ENCODE measurements at regions not wholly inside any gene's neighbourhood (a gene's known extent, or its start where the extent isn't known, plus 50 kb on each side); places are given as distances from the start of the nearest gene placed in this dataset.

DNA sequence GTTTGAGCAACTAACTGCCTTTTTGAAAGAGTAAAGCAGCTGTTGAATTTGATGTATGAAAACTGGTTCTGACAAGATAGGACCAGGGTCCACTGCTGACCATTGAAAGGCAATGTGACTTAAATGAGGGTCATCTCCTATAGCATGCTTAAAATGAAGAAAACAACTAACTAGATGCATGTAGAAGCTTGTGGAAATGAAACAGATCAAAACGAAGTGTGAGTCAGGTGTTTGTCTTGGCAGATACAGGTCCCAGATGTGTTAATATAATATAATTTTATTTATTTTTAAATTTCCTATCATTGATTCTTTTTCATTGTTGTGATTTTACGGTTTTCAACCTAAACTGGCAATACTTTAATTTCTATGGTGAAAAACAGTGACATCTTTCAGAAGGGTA lies 83.6 kb downstream of the ATOH1 start:
- Histone ChIP-seq H3K4me1 (ENCODE audit: insufficient read depth, low read length) (no peaks in the 10 kb centered on the region), H3K4me3 (replicated peaks in 1 of 3; ENCODE audit: insufficient read depth in 1 of 3, low read depth in 2 of 3, low read length in 3 of 3) (no peak overlapping the region), H3K9ac (ENCODE audit: insufficient read depth, low read depth, low read length) (no peak overlapping the region), H3K36me3 (replicated peaks in 1 of 2; ENCODE audit: control insufficient read depth in 1 of 2, insufficient read depth in 2 of 2, low read length in 2 of 2) (no peaks in the 10 kb centered on the region), H4K20me1 (ENCODE audit: insufficient read depth, low read length) (no peaks in the 10 kb centered on the region), H3K79me2 (ENCODE audit: insufficient read depth, low read length) (no peaks in the 10 kb centered on the region), H2AFZ (ENCODE audit: low read length) (no peak overlapping the region), H3K27ac (ENCODE audit: extremely low read length, insufficient read depth, low read length) (no peak overlapping the region), H3K27me3 (ENCODE audit: control insufficient read depth in 1 of 2, insufficient read depth in 2 of 2, low read length in 2 of 2) (no peaks in the 10 kb centered on the region), H3K4me2 (ENCODE audit: low read depth, low read length) (no peak overlapping the region), H3K9me3 (ENCODE audit: low read length) (no peaks in the 10 kb centered on the region)
- no peak for ATAC-seq
- DNase-seq (ENCODE audit: low spot score) = no peak
- CTCF ChIA-PET (ENCODE audit: low intra/inter-chr PET ratio, low total read pairs) = no interaction called here
- 13% methylated on average over 2 of the region's 2 CpGs for WGBS (ENCODE audit: low lambda C conversion rate)
- no TSS peak for BruUV-seq (replicated peaks)
- no peak for TF ChIP-seq TBX3 (IDR thresholded peaks at IDR 0.05; ENCODE audit: borderline replicate concordance)
- no peak for TF ChIP-seq YEATS2 (CRISPR knock-in tag; IDR thresholded peaks at IDR 0.05; ENCODE audit: borderline replicate concordance)
- TF ChIP-seq, protein P1, sequence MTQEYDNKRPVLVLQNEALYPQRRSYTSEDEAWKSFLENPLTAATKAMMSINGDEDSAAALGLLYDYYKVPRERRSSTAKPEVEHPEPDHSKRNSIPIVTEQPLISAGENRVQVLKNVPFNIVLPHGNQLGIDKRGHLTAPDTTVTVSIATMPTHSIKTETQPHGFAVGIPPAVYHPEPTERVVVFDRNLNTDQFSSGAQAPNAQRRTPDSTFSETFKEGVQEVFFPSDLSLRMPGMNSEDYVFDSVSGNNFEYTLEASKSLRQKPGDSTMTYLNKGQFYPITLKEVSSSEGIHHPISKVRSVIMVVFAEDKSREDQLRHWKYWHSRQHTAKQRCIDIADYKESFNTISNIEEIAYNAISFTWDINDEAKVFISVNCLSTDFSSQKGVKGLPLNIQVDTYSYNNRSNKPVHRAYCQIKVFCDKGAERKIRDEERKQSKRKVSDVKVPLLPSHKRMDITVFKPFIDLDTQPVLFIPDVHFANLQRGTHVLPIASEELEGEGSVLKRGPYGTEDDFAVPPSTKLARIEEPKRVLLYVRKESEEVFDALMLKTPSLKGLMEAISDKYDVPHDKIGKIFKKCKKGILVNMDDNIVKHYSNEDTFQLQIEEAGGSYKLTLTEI (CRISPR knock-in tag; conservative IDR thresholded peaks at IDR 0.05) = no peak
- TF ChIP-seq, protein P2, sequence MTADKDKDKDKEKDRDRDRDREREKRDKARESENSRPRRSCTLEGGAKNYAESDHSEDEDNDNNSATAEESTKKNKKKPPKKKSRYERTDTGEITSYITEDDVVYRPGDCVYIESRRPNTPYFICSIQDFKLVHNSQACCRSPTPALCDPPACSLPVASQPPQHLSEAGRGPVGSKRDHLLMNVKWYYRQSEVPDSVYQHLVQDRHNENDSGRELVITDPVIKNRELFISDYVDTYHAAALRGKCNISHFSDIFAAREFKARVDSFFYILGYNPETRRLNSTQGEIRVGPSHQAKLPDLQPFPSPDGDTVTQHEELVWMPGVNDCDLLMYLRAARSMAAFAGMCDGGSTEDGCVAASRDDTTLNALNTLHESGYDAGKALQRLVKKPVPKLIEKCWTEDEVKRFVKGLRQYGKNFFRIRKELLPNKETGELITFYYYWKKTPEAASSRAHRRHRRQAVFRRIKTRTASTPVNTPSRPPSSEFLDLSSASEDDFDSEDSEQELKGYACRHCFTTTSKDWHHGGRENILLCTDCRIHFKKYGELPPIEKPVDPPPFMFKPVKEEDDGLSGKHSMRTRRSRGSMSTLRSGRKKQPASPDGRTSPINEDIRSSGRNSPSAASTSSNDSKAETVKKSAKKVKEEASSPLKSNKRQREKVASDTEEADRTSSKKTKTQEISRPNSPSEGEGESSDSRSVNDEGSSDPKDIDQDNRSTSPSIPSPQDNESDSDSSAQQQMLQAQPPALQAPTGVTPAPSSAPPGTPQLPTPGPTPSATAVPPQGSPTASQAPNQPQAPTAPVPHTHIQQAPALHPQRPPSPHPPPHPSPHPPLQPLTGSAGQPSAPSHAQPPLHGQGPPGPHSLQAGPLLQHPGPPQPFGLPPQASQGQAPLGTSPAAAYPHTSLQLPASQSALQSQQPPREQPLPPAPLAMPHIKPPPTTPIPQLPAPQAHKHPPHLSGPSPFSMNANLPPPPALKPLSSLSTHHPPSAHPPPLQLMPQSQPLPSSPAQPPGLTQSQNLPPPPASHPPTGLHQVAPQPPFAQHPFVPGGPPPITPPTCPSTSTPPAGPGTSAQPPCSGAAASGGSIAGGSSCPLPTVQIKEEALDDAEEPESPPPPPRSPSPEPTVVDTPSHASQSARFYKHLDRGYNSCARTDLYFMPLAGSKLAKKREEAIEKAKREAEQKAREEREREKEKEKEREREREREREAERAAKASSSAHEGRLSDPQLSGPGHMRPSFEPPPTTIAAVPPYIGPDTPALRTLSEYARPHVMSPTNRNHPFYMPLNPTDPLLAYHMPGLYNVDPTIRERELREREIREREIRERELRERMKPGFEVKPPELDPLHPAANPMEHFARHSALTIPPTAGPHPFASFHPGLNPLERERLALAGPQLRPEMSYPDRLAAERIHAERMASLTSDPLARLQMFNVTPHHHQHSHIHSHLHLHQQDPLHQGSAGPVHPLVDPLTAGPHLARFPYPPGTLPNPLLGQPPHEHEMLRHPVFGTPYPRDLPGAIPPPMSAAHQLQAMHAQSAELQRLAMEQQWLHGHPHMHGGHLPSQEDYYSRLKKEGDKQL (CRISPR knock-in tag; IDR thresholded peaks at IDR 0.05; ENCODE audit: low read depth) = no peak
- TF ChIP-seq HIVEP1 (CRISPR knock-in tag; IDR thresholded peaks at IDR 0.05) = no peak
- no peak for TF ChIP-seq TBX2 (CRISPR knock-in tag; IDR thresholded peaks at IDR 0.05; ENCODE audit: borderline replicate concordance)
- no peak for TF ChIP-seq POLR2AphosphoS2 (IDR thresholded peaks at IDR 0.05; ENCODE audit: low read depth, low read length)
- TF ChIP-seq ZNF225 (CRISPR knock-in tag; IDR thresholded peaks at IDR 0.05) = no peak
- TF ChIP-seq ZNF615 (CRISPR knock-in tag; IDR thresholded peaks at IDR 0.05; ENCODE audit: borderline replicate concordance) = no peak
- TF ChIP-seq GABPB1 (CRISPR knock-in tag; IDR thresholded peaks at IDR 0.05) = no peak
- TF ChIP-seq, protein P3, sequence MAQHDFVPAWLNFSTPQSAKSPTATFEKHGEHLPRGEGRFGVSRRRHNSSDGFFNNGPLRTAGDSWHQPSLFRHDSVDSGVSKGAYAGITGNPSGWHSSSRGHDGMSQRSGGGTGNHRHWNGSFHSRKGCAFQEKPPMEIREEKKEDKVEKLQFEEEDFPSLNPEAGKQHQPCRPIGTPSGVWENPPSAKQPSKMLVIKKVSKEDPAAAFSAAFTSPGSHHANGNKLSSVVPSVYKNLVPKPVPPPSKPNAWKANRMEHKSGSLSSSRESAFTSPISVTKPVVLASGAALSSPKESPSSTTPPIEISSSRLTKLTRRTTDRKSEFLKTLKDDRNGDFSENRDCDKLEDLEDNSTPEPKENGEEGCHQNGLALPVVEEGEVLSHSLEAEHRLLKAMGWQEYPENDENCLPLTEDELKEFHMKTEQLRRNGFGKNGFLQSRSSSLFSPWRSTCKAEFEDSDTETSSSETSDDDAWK (CRISPR knock-in tag; IDR thresholded peaks at IDR 0.05) = no peak
- intact Hi-C loops (cut with micrococcal nuclease; ENCODE audit: unreplicated experiment) (no loop called here), in situ Hi-C loops (cut with HindIII; ENCODE audit: extremely low pct_ligation_motif_present, low pct_unique_long_range_greater_than_20kb) (no loop called here)
- no peak for FAIRE-seq
- POLR2A ChIA-PET = no interaction called here

Data from HepG2 (cell line).